Astrocyte (in vitro differentiated cells and primary cell): ENCODE measurements at regions not wholly inside any gene's neighbourhood (a gene's known extent, or its start where the extent isn't known, plus 50 kb on each side); places are given as distances from the start of the nearest gene placed in this dataset.

Experiments used
- DNase-seq: peaks from one replicate; pipeline ENCODE4 v3.0.0-alpha.2; 2010; ENCODE audit warnings: low read depth
- FAIRE-seq: peaks from 2 replicates; lab custom pipeline; 2011; peaks lifted over from hg19 to GRCh38; lab: Jason Lieb, UNC
- H2AFZ ChIP-seq: 2 replicates; pipeline ENCODE4 v1.6.0; 2012; ENCODE audit warnings: low read depth, low read length, inconsistent platforms
- H3K27ac ChIP-seq: 2 replicates; pipeline ENCODE4 v1.5.1; 2011; ENCODE audit warnings: low read depth, low read length, inconsistent platforms
- H3K27me3 ChIP-seq: 2 replicates; pipeline ENCODE4 v1.6.0; 2011; ENCODE audit warnings: low read length, inconsistent platforms; ENCODE audit not compliant: insufficient read depth
- H3K36me3 ChIP-seq: 2 replicates; pipeline ENCODE4 v1.5.1; 2011; ENCODE audit warnings: low read length, inconsistent platforms; ENCODE audit not compliant: insufficient read depth
- H3K4me1 ChIP-seq: 2 replicates; pipeline ENCODE4 v1.5.1; 2011; ENCODE audit warnings: low read length, inconsistent platforms; ENCODE audit not compliant: insufficient read depth
- H3K4me2 ChIP-seq: 2 replicates; pipeline ENCODE4 v1.6.0; 2012; ENCODE audit warnings: low read length, inconsistent platforms
- H3K4me3 ChIP-seq: 2 replicates; pipeline ENCODE4 v1.5.1; 2011; ENCODE audit warnings: low read depth, mild to moderate bottlenecking, low read length, inconsistent platforms; ENCODE audit not compliant: insufficient read depth
- H3K79me2 ChIP-seq: 2 replicates; pipeline ENCODE4 v1.6.0; 2012; ENCODE audit warnings: mild to moderate bottlenecking, low read length, inconsistent platforms; ENCODE audit not compliant: insufficient read depth
- H3K9ac ChIP-seq: 2 replicates; pipeline ENCODE4 v1.6.0; 2012; ENCODE audit warnings: mild to moderate bottlenecking, low read length, inconsistent platforms
- H3K9me3 ChIP-seq: 2 replicates; pipeline ENCODE4 v1.5.1; 2012; ENCODE audit warnings: low read depth, mild to moderate bottlenecking, low read length, inconsistent platforms; ENCODE audit not compliant: insufficient read depth
- H4K20me1 ChIP-seq: 2 replicates; pipeline ENCODE4 v1.6.0; 2012; ENCODE audit warnings: low read length, inconsistent platforms; ENCODE audit not compliant: insufficient read depth
- H3K27ac Mint-ChIP-seq: one replicate; pipeline ENCODE4 v1.8.0; 2021; ENCODE audit warnings: mild to moderate bottlenecking, mixed read lengths; ENCODE audit not compliant: unreplicated experiment
- H3K27me3 Mint-ChIP-seq: one replicate; pipeline ENCODE4 v1.8.0; 2021; ENCODE audit warnings: low read depth, mixed read lengths; ENCODE audit not compliant: unreplicated experiment
- H3K36me3 Mint-ChIP-seq: one replicate; pipeline ENCODE4 v1.8.0; 2021; ENCODE audit warnings: low read depth, mixed read lengths; ENCODE audit not compliant: unreplicated experiment
- H3K4me1 Mint-ChIP-seq: one replicate; pipeline ENCODE4 v1.8.0; 2021; ENCODE audit warnings: low read depth, mixed read lengths; ENCODE audit not compliant: unreplicated experiment
- H3K4me3 Mint-ChIP-seq: one replicate; pipeline ENCODE4 v1.8.0; 2021; ENCODE audit warnings: mild to moderate bottlenecking, moderate library complexity, mixed read lengths; ENCODE audit not compliant: unreplicated experiment
- H3K9me3 Mint-ChIP-seq: one replicate; pipeline ENCODE4 v1.8.0; 2021; ENCODE audit warnings: mild to moderate bottlenecking, mixed read lengths; ENCODE audit not compliant: unreplicated experiment
- CTCF ChIP-seq: IDR thresholded peaks from 2 replicates; pipeline ENCODE4 v1.5.1; 2011; ENCODE audit warnings: low read depth, mild to moderate bottlenecking, inconsistent platforms, low read length, moderate library complexity; ENCODE audit not compliant: insufficient read depth
- EZH2 ChIP-seq: IDR thresholded peaks from 2 replicates; pipeline ENCODE4 v1.6.1; 2012; ENCODE audit warnings: mild to moderate bottlenecking, low read length, inconsistent platforms; ENCODE audit not compliant: insufficient read depth

GRCh38 chr15:95162967-95163531, 931.7 kb downstream of the MCTP2 start:
- Mint-ChIP-seq H3K36me3 (no peaks in the 10 kb centered on the region), H3K4me1 (peaks cover 16% of the 10 kb centered on the region), H3K4me3 (no peak overlapping the region), H3K27me3 (no peaks in the 10 kb centered on the region), H3K27ac (peak overlapping the region; percentile 60), H3K9me3 (peaks cover 4% of the 10 kb centered on the region)
- H3K79me2 ChIP-seq = no peaks in the 10 kb centered on the region
- H3K4me2 ChIP-seq = peak overlapping the region; percentile 73
- H3K9me3 ChIP-seq = no peaks in the 10 kb centered on the region
- peak overlapping the region; percentile 58 for H3K9ac ChIP-seq
- peak overlapping the region; percentile 83 for H3K27ac ChIP-seq
- H4K20me1 ChIP-seq = no peaks in the 10 kb centered on the region
- H2AFZ ChIP-seq = peak overlapping the region; percentile 55
- H3K4me1 ChIP-seq = peaks cover 23% of the 10 kb centered on the region
- H3K27me3 ChIP-seq = no peaks in the 10 kb centered on the region
- DNase-seq (peak; percentile 91), FAIRE-seq (peak; percentile 87)
- TF ChIP-seq CTCF (no peak), EZH2 (no peak)
- no peaks in the 10 kb centered on the region for H3K36me3 ChIP-seq
- no peak overlapping the region for H3K4me3 ChIP-seq

GRCh38 chr15:95168152-95168551, 936.8 kb downstream of the MCTP2 start:
- H3K4me3 ChIP-seq = no peak overlapping the region
- DNase-seq (no peak), FAIRE-seq (no peak)
- H3K9me3 ChIP-seq = no peaks in the 10 kb centered on the region
- peaks cover 6% of the 10 kb centered on the region for H3K4me1 ChIP-seq
- peaks cover 7% of the 10 kb centered on the region for H3K4me1 Mint-ChIP-seq
- H3K27me3 ChIP-seq = no peaks in the 10 kb centered on the region
- H3K27ac ChIP-seq = no peak overlapping the region
- no peaks in the 10 kb centered on the region for H3K79me2 ChIP-seq
- peaks cover 3% of the 10 kb centered on the region for H3K9me3 Mint-ChIP-seq
- no peak overlapping the region for H3K4me3 Mint-ChIP-seq
- H3K27ac Mint-ChIP-seq = no peak overlapping the region
- peaks cover 2% of the 10 kb centered on the region for H3K27me3 Mint-ChIP-seq
- no peaks in the 10 kb centered on the region for H4K20me1 ChIP-seq
- no peak overlapping the region for H3K4me2 ChIP-seq
- no peaks in the 10 kb centered on the region for H3K36me3 Mint-ChIP-seq
- TF ChIP-seq CTCF (no peak), EZH2 (no peak)
- H3K36me3 ChIP-seq = no peaks in the 10 kb centered on the region
- H2AFZ ChIP-seq = no peak overlapping the region
- H3K9ac ChIP-seq = no peak overlapping the region

- Histone ChIP-seq H3K9ac (no peak overlapping the region), H3K9me3 (no peaks in the 10 kb centered on the region), H2AFZ (no peak overlapping the region), H3K27me3 (no peaks in the 10 kb centered on the region), H3K4me2 (no peak overlapping the region), H3K79me2 (no peaks in the 10 kb centered on the region), H3K36me3 (no peaks in the 10 kb centered on the region), H3K4me3 (no peak overlapping the region), H3K4me1 (no peaks in the 10 kb centered on the region), H4K20me1 (no peaks in the 10 kb centered on the region), H3K27ac (no peak overlapping the region)
- Mint-ChIP-seq H3K27ac (no peak overlapping the region), H3K36me3 (no peaks in the 10 kb centered on the region), H3K9me3 (peaks cover 3% of the 10 kb centered on the region), H3K27me3 (peaks cover 2% of the 10 kb centered on the region), H3K4me3 (no peak overlapping the region), H3K4me1 (no peaks in the 10 kb centered on the region)
- FAIRE-seq (no peak), DNase-seq (no peak)
- TF ChIP-seq EZH2 = no peak
- no peak for TF ChIP-seq CTCF
Measured at GRCh38 chr15:95168951-95169431, 937.6 kb downstream of the MCTP2 start.
